ENCODE measurements at regions not wholly inside any gene's neighbourhood (a gene's known extent, or its start where the extent isn't known, plus 50 kb on each side); places are given as distances from the start of the nearest gene placed in this dataset.

- TF ChIP-seq CTCF (IDR thresholded peaks at IDR 0.05; ENCODE audit: borderline replicate concordance, extremely low read depth, insufficient read depth), result no peak
- no peaks in the 10 kb centered on the region for H3K4me1 ChIP-seq (ENCODE audit: control insufficient read depth in 2 of 3, insufficient read depth in 2 of 3, low read depth in 1 of 3, low read length in 3 of 3)
- no peak overlapping the region for H3K27ac ChIP-seq (ENCODE audit: low read depth in 2 of 2, low read length in 2 of 2)
- no peaks in the 10 kb centered on the region for H3K36me3 ChIP-seq (ENCODE audit: control insufficient read depth in 2 of 3, insufficient read depth in 3 of 3, low read length in 3 of 3)
- H3K27me3 ChIP-seq (ENCODE audit: control insufficient read depth, insufficient read depth, low read length), result no peaks in the 10 kb centered on the region
- no peaks in the 10 kb centered on the region for H3K9me3 ChIP-seq (ENCODE audit: control insufficient read depth in 2 of 3, insufficient read depth in 1 of 3, low read length in 3 of 3)
- no peak overlapping the region for H3K4me3 ChIP-seq (ENCODE audit: low read length in 3 of 3)
- FAIRE-seq (no peak), DNase-seq (no peak)
- H3K9ac ChIP-seq (ENCODE audit: low read length in 3 of 3), result no peak overlapping the region
- intact Hi-C loops (cut with DNase I), result no loop called here
These were observed 1936.8 kb upstream of the PIK3C3 start for GRCh38 chr18:40018266-40018665.

- FAIRE-seq, result no peak
- Histone ChIP-seq H3K4me1 (ENCODE audit: control insufficient read depth in 2 of 3, insufficient read depth in 2 of 3, low read depth in 1 of 3, low read length in 3 of 3) (no peaks in the 10 kb centered on the region), H3K27ac (ENCODE audit: low read depth in 2 of 2, low read length in 2 of 2) (no peak overlapping the region), H3K9me3 (ENCODE audit: control insufficient read depth in 2 of 3, insufficient read depth in 1 of 3, low read length in 3 of 3) (no peaks in the 10 kb centered on the region), H3K27me3 (ENCODE audit: control insufficient read depth, insufficient read depth, low read length) (no peaks in the 10 kb centered on the region), H3K4me3 (ENCODE audit: low read length in 3 of 3) (no peak overlapping the region), H3K36me3 (ENCODE audit: control insufficient read depth in 2 of 3, insufficient read depth in 3 of 3, low read length in 3 of 3) (no peaks in the 10 kb centered on the region), H3K9ac (ENCODE audit: low read length in 3 of 3) (no peak overlapping the region)
- no peak for DNase-seq
- TF ChIP-seq CTCF (IDR thresholded peaks at IDR 0.05; ENCODE audit: borderline replicate concordance, extremely low read depth, insufficient read depth), result no peak
- intact Hi-C loops (cut with DNase I), result no loop called here
These were observed 1938.0 kb upstream of the PIK3C3 start for GRCh38 chr18:40017021-40017420.

- no peaks in the 10 kb centered on the region for H3K4me1 ChIP-seq (ENCODE audit: control insufficient read depth in 2 of 3, insufficient read depth in 2 of 3, low read depth in 1 of 3, low read length in 3 of 3)
- intact Hi-C loops (cut with DNase I), result no loop called here
- H3K27me3 ChIP-seq (ENCODE audit: control insufficient read depth, insufficient read depth, low read length), result no peaks in the 10 kb centered on the region
- no peak for TF ChIP-seq CTCF (IDR thresholded peaks at IDR 0.05; ENCODE audit: borderline replicate concordance, extremely low read depth, insufficient read depth)
- no peaks in the 10 kb centered on the region for H3K9me3 ChIP-seq (ENCODE audit: control insufficient read depth in 2 of 3, insufficient read depth in 1 of 3, low read length in 3 of 3)
- FAIRE-seq (no peak), DNase-seq (no peak)
- no peak overlapping the region for H3K27ac ChIP-seq (ENCODE audit: low read depth in 2 of 2, low read length in 2 of 2)
- H3K36me3 ChIP-seq (ENCODE audit: control insufficient read depth in 2 of 3, insufficient read depth in 3 of 3, low read length in 3 of 3), result no peaks in the 10 kb centered on the region
- no peak overlapping the region for H3K9ac ChIP-seq (ENCODE audit: low read length in 3 of 3)
- H3K4me3 ChIP-seq (ENCODE audit: low read length in 3 of 3), result no peak overlapping the region
These were observed 1938.6 kb upstream of the PIK3C3 start for GRCh38 chr18:40016405-40016804.

- no peak for DNase-seq
- intact Hi-C loops (cut with DNase I), result no loop called here
- no peak for FAIRE-seq
- TF ChIP-seq CTCF (IDR thresholded peaks at IDR 0.05; ENCODE audit: borderline replicate concordance, extremely low read depth, insufficient read depth), result no peak
- Histone ChIP-seq H3K9ac (ENCODE audit: low read length in 3 of 3) (no peak overlapping the region), H3K4me1 (ENCODE audit: control insufficient read depth in 2 of 3, insufficient read depth in 2 of 3, low read depth in 1 of 3, low read length in 3 of 3) (no peaks in the 10 kb centered on the region), H3K36me3 (ENCODE audit: control insufficient read depth in 2 of 3, insufficient read depth in 3 of 3, low read length in 3 of 3) (no peaks in the 10 kb centered on the region), H3K4me3 (ENCODE audit: low read length in 3 of 3) (no peak overlapping the region), H3K27me3 (ENCODE audit: control insufficient read depth, insufficient read depth, low read length) (no peaks in the 10 kb centered on the region), H3K27ac (ENCODE audit: low read depth in 2 of 2, low read length in 2 of 2) (no peak overlapping the region), H3K9me3 (ENCODE audit: control insufficient read depth in 2 of 3, insufficient read depth in 1 of 3, low read length in 3 of 3) (no peaks in the 10 kb centered on the region)
These were observed 1941.9 kb upstream of the PIK3C3 start for GRCh38 chr18:40013001-40013609.
